Effector memory CD8-positive, alpha-beta T cell (primary cell): ENCODE measurements at regions not wholly inside any gene's neighbourhood (a gene's known extent, or its start where the extent isn't known, plus 50 kb on each side); places are given as distances from the start of the nearest gene placed in this dataset.

Experiments
- ATAC-seq: fragments of 150-1000 bp; cut with Tn5 transposase; replicated peaks from 2 replicates; pipeline ENCODE4 v1.10.0; 2021; ENCODE audit warnings: mild to moderate bottlenecking, moderate library complexity
- DNase-seq, 3 experiments: peaks; one replicate each; pipeline ENCODE4 v3.0.0; 2021
- H3K27ac Mint-ChIP-seq, 2 donors: one replicate each; pipeline ENCODE4 v1.8.0; 2022; ENCODE audit warnings: mild to moderate bottlenecking in 2 of 2, mixed read lengths in 2 of 2, moderate library complexity in 2 of 2
- H3K27me3 Mint-ChIP-seq, 2 donors: one replicate each; pipeline ENCODE4 v1.8.0; 2022; ENCODE audit warnings: mixed read lengths in 2 of 2
- H3K36me3 Mint-ChIP-seq: one replicate; pipeline ENCODE4 v1.8.0; 2022; ENCODE audit warnings: mild to moderate bottlenecking, moderate library complexity, mixed read lengths; ENCODE audit not compliant: insufficient read depth
- H3K4me1 Mint-ChIP-seq, 2 donors: one replicate each; pipeline ENCODE4 v1.8.0; 2022; ENCODE audit warnings: low read depth in 2 of 2, mixed read lengths in 2 of 2
- H3K4me3 Mint-ChIP-seq, 2 donors: one replicate each; pipeline ENCODE4 v1.8.0; 2022; ENCODE audit warnings: mild to moderate bottlenecking in 2 of 2, mixed read lengths in 2 of 2, moderate library complexity in 2 of 2
- H3K9me3 Mint-ChIP-seq, 2 donors: one replicate each; pipeline ENCODE4 v1.8.0; 2022; ENCODE audit warnings: mixed read lengths in 2 of 2

DNA sequence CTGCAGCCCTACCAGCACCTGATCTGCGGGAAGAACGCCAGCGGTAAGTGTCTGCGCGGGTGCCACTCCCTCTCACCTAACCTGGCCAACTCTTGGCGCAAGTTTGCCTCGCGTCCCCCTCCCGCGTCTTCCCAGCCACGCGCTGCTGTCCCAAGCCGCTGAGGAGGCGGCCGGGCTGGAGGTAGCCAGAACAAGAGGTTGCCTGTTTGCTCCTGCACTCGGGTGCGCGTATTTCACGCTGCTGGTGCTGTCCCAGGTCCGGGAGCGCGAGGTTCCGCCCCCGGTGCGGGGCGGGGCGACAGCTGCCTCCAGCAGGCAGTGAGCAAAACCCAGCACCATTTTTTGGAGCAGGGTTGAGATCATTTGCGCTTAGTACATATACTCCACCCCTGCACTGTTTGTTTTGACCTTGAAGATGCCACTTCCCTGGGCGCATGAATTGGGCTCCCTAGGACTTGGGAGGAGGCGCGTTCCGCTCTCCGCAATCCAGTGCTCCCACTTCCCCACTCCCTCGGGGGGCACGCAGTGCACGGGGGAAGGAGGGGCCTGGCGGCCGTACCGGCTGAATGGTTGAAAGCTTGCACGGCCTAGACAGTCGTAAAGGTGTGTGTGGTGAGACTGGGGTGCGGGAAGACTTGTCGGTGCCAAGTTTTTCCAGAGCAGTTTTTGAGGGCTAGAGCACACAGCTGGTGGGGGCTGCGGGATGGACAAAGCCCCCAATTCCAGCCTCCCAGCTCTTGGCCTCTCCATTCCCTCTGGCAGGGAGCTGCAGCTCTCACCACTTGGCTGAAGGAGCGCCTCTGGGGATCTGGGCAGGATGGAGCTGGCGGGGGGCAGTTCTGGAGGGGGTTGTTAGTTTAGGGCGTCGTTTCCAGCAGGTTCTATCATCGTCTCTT is 226.9 kb upstream of the CRY1 start:
- ATAC-seq (peak; percentile 44), DNase-seq (peak; percentile 56 to 61 (median 60))
- peaks cover 13 to 14% of the 10 kb centered on the region in 2 donors for H3K27me3 Mint-ChIP-seq
- H3K4me1 Mint-ChIP-seq: peaks cover 27 to 34% of the 10 kb centered on the region in 2 donors
- H3K36me3 Mint-ChIP-seq: peaks cover 20% of the 10 kb centered on the region
- peak overlapping the region; percentile 91 to 94 for H3K27ac Mint-ChIP-seq
- peak overlapping the region; percentile 96 to 97 for H3K4me3 Mint-ChIP-seq
- no peaks in the 10 kb centered on the region for H3K9me3 Mint-ChIP-seq

DNA sequence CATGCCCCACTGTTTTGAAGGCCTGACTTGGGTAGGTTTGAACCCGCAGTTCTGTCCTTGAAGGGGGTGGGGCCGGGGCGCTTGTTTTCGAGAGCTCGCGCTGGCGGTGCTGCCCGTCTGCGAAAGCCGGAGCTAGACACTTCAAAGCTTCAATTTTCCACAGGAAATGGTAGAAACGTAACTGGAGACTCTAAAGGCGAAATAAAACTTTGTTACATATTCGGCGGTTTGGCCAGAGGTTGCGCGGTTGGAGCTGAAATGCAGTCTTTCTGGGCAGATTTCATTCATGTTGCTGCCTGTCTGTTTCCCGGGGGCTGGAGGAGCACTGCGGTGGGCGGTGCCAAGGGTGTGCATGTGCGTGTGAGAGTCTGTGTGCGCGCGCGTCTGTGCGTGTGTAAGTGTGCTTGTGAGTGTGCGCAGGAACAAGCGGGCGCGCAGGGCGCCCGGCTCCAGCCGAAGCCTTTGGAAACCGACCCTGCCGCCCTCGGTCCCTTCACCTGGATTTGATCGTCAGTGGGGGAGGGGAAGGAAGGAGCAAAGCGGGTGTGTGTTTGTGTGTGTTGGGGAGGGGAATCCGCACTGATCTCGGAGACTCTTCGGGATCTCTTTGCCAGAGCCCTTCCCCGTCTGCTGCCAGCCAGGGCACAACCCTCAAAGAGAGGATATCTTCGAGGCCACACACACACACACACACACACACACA is 227.7 kb upstream of the CRY1 start:
- H3K36me3 Mint-ChIP-seq: peaks cover 20% of the 10 kb centered on the region
- peaks cover 29 to 34% of the 10 kb centered on the region in 2 donors for H3K4me1 Mint-ChIP-seq
- DNase-seq (peak; percentile 45 to 52 (median 49)), ATAC-seq (peak; percentile 30)
- H3K27me3 Mint-ChIP-seq: peaks cover 13 to 14% of the 10 kb centered on the region in 2 donors
- peak overlapping the region; percentile 96 to 97 for H3K4me3 Mint-ChIP-seq
- H3K27ac Mint-ChIP-seq: peak overlapping the region; percentile 91 to 94
- H3K9me3 Mint-ChIP-seq: no peaks in the 10 kb centered on the region

DNA sequence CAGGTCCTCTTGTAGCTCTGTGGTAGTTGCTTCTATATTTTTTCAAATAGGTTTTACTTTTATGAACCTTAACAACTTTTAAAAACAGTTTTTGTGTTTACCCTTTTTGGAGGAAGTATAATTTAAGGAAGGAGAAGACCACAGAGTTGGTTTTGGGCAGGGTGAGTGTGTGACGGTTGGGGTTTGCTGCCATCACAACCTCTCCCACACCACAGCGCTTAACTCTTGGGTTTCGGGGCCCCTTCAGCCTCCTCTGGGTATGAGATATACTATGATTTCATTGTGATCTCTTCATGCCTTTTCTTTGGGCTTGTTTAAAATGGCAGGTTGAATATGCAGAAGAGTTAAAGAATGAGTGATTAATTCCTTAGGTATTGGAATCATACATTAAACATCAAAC is 228.7 kb upstream of the CRY1 start:
- Mint-ChIP-seq H3K9me3 (no peaks in the 10 kb centered on the region), H3K4me3 (peak overlapping the region; percentile 96 to 97), H3K4me1 (peaks cover 30 to 34% of the 10 kb centered on the region in 2 donors), H3K27ac (peak overlapping the region; percentile 91 to 94), H3K27me3 (peaks cover 13 to 14% of the 10 kb centered on the region in 2 donors), H3K36me3 (peaks cover 20% of the 10 kb centered on the region)
- peak in 2 of 3 experiments; percentile 6 to 15 for DNase-seq
- ATAC-seq: peak; percentile 18

DNA sequence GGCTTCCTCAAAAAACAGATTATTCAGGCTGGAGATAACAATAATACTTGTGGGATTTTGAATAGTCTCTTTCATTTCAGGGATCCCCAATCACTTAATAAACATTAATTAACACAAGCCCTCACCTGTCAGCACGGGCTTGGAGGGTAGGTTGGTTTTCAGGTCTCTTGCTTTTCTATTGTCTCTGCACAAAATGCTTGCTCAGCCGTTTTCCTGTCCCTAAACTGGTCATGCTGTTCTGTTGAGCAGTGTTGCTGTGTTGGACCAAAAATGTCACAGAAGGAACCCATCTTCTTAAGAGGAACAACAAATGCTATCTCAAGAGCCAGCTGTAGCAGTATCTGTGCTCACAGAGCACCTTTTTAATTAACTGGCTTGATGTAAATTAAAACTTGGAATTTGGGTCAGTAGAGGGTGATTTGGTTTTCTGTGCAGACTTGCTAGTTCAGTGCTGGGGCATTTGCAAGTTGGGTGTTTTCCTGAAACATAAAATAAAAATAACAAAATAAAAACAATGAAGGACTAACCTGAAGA is 231.8 kb upstream of the CRY1 start:
- DNase-seq: no peak
- Mint-ChIP-seq H3K27ac (no peak overlapping the region), H3K9me3 (no peaks in the 10 kb centered on the region), H3K4me1 (peaks cover 39 to 41% of the 10 kb centered on the region in 2 donors), H3K36me3 (peaks cover 22% of the 10 kb centered on the region), H3K27me3 (peaks cover 7% of the 10 kb centered on the region in 2 donors), H3K4me3 (no peak overlapping the region)
- no peak for ATAC-seq

DNA sequence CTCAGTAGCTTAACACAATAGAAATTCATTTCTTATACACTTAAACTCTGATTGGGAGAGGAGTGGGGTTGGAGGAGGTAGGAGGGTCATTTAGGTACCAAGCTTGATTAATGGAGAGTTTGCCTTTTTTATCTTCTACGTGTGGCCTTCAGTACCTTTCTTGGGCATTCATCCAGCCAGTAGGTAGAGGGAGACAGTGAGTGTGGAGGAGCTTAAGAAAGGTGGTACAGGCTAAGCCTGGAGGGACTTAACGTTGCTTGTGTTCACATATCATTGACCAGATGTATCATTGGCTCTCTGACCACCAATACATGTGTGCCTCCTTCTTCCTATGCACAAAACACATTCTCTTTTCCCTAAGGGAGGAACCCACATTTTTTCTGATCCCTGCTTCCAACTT is 232.9 kb upstream of the CRY1 start:
- no peak for DNase-seq
- Mint-ChIP-seq H3K36me3 (peaks cover 11% of the 10 kb centered on the region), H3K27me3 (no peaks in the 10 kb centered on the region), H3K4me1 (peaks cover 31 to 35% of the 10 kb centered on the region in 2 donors), H3K9me3 (no peaks in the 10 kb centered on the region), H3K27ac (no peak overlapping the region), H3K4me3 (no peak overlapping the region)
- no peak for ATAC-seq

DNA sequence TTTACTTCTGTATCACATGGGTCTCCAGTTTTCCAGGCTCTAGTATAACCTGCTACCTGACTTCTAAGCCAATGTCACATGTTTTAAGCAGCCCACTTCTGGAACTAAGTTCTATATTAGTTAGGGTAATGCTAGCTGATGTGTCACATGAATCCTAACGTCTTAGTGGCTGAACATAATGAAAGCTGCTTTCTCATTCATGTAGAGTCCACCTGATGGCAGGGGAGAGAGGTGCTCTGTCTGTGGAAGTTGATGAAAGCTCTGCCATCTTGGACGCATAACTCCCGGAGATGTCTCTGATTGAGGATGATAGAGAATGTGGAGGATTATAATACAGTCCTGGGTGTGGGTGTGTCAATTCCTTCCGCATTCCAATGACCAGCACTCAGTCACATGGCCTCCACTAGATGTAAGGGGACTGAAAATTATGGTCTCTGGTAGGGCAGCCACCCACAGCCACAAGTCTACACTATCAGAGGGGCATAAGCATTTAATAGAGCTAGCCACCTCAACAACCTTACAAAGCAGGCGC is 234.4 kb upstream of the CRY1 start:
- no peak for DNase-seq
- Mint-ChIP-seq H3K27me3 (no peaks in the 10 kb centered on the region), H3K36me3 (peaks cover 4% of the 10 kb centered on the region), H3K9me3 (no peaks in the 10 kb centered on the region), H3K4me1 (peaks cover 16 to 41% of the 10 kb centered on the region in 2 donors), H3K4me3 (no peak overlapping the region), H3K27ac (no peak overlapping the region)
- ATAC-seq: no peak

DNA sequence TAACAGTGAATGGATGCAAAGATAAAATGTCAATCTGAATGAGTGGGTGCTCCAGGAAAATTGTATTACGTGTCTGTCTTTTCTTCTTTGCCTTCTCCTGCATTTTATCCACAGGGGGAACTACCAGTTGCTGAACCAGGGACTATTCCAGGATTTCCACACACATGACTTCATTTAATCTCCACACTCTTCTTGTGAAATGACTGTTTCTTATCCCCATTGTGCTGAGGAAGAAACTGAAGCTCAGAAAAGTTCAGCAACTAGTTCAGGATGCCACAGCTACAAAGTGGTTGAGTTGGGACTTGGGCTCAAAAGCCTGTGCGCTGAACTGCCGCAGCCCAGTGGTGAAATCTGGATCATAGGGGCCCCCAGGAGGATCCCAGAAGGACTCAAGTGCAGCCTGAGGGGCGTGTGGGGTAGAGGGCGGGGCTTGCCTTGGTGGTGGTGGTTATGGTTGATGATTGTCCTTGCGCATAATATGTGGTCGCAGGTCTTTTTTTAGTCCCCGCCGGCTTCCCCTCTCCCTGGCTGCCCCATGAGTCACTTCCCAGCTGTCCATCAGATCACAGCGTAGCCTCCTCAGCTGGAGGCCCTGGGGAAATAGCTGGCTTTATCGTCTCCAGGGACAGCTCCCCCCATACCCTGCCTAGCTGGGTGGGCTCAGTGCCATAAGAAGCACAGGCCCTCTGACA is 235.2 kb upstream of the CRY1 start:
- DNase-seq: no peak
- Mint-ChIP-seq H3K27me3 (no peaks in the 10 kb centered on the region), H3K36me3 (peaks cover 4% of the 10 kb centered on the region), H3K9me3 (no peaks in the 10 kb centered on the region), H3K27ac (peak overlapping the region in 1 of 2 donors; percentile 12), H3K4me3 (no peak overlapping the region), H3K4me1 (peaks cover 18 to 45% of the 10 kb centered on the region in 2 donors)
- peak; percentile 39 for ATAC-seq

DNA sequence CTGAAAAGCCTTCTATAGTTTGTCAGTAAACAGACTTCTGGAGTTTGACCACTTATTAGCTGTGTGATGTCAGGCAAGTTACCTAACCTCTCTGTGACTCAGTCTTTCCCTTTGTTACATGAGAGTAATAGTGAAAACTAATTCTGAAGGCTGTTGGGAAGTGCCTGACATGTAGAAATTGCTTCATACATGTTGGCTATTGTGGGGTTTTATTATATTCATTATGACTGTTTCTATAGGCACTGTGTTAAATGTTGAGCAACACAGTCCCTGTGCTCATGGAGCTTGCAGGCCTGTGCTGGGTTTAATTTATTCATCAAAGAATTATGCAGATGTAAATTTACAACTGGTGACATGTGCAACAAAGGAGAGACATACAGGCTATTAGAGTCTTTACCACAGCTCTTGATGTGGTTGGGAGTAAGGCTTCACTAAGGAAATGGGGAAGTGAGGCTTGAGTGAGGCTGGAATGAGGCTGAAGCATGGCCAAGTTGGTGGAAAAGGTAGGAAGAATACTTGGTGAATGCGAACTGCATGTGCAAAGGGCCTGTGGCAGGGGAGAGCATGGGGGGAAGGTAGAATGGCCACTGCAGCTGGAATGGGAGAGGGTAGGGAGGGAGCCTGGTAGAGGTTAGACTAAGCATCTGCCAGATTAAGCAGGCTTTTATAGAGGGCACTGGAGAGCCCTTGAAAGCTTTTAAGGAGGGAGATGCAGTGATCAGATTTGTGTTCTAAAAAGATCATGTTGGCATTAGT is 236.4 kb upstream of the CRY1 start:
- Mint-ChIP-seq H3K27me3 (no peaks in the 10 kb centered on the region), H3K4me1 (peaks cover 18 to 47% of the 10 kb centered on the region in 2 donors), H3K27ac (peak overlapping the region in 1 of 2 donors; percentile 7), H3K4me3 (no peak overlapping the region), H3K36me3 (peaks cover 4% of the 10 kb centered on the region), H3K9me3 (no peaks in the 10 kb centered on the region)
- no peak for ATAC-seq
- no peak for DNase-seq

DNA sequence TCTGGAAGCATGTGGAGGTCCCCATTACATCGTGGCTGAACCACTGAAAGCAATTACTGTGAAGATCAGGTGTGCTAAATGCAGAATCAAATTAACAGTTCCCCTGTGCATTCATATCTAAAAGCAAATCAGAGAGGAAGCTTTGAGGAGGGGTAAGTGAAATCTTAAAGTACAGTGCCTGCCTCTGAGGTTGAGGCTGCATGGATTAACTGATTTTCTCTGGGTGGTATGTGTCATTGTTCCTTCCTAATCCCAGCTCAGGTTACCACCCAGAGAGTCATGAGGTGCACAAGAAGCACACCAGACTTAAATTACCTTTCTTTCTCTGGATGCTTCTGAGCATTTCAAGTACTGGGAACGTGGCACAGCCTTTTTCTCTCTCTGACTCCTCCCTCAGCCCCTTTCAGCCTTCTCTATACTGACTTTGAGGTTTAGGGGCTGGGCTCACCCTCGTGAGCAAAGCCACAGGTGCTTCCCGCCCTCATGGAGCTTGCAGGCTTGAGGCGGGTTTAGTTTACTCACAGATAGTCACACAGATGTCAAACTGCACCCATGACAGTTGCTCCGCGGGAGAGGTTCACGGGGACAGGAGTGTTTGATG is 237.6 kb upstream of the CRY1 start:
- DNase-seq (no peak), ATAC-seq (peak; percentile 36)
- H3K27ac Mint-ChIP-seq: no peak overlapping the region
- peaks cover 18 to 49% of the 10 kb centered on the region in 2 donors for H3K4me1 Mint-ChIP-seq
- peaks cover 4% of the 10 kb centered on the region for H3K36me3 Mint-ChIP-seq
- H3K4me3 Mint-ChIP-seq: no peak overlapping the region
- H3K9me3 Mint-ChIP-seq: no peaks in the 10 kb centered on the region
- no peaks in the 10 kb centered on the region for H3K27me3 Mint-ChIP-seq

DNA sequence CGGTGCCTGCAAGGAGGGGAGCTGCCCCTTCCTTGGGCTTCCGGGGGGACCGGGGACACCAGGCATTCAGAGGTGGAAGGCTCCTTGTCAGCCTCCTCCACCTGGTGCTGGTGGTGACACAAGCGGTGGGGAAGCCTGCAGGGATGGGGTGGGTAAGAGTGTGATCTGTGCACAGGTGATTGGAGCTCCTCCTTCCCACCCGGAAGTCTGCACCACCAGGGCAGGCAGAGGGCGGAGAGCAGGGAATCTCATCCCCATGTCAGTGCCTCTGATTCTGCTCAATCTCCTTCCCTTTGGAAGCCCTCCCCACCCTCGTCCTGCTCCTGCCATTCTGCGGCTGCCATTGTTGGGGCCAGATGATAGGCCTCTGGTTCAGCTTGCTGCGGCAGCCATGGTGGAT is 238.1 kb upstream of the CRY1 start:
- Mint-ChIP-seq H3K4me3 (no peak overlapping the region), H3K4me1 (peaks cover 18 to 50% of the 10 kb centered on the region in 2 donors), H3K27ac (no peak overlapping the region), H3K27me3 (no peaks in the 10 kb centered on the region), H3K36me3 (peaks cover 4% of the 10 kb centered on the region), H3K9me3 (no peaks in the 10 kb centered on the region)
- no peak for DNase-seq
- no peak for ATAC-seq

DNA sequence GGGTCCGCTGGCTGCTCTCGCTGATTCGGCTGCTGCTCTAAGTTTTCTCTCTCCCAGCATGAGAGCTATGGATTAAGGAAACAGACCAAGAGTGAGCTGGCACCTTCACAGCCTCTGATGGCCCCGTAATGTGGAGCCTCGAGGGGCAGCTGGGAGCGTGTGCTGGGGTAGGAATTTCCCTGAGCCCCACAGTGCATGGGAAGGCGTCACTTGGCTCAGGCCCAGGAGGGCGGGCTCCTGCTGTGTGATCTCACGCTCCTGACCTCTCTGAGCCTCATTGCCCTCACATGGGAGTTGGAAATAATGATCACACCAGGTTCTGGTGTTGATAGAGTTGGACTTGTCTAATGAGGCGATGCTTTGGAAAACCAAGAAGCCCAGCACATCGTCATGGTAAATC is 238.6 kb upstream of the CRY1 start:
- Mint-ChIP-seq H3K4me1 (peaks cover 18 to 51% of the 10 kb centered on the region in 2 donors), H3K27ac (no peak overlapping the region)

DNA sequence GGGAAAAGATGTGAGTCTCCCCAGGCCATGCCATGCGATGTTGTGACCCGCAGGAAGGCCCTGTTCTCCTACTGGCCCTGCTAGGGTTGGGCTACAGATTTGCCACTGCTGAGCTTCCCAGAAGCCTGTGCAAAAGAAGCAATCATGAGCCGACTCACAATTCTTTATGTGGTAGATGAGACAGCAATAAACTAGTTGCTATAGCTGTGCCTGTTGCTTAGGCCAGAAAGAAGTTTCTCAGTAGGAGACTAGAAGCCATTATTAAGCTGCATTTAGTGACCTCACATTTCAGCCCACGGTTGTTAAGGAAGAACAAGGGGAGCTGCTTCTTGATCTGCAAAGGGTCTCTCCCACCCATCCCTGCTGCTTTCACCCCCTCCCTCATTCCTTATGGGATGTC is 239.4 kb upstream of the CRY1 start:
- ATAC-seq: no peak
- H3K27ac Mint-ChIP-seq: peak overlapping the region in 1 of 2 donors; percentile 15
- no peak overlapping the region for H3K4me3 Mint-ChIP-seq
- H3K9me3 Mint-ChIP-seq: no peaks in the 10 kb centered on the region
- DNase-seq: no peak
- no peaks in the 10 kb centered on the region for H3K27me3 Mint-ChIP-seq
- H3K4me1 Mint-ChIP-seq: peaks cover 12 to 51% of the 10 kb centered on the region in 2 donors
- peaks cover 4% of the 10 kb centered on the region for H3K36me3 Mint-ChIP-seq

More for the DNA sequence above, 238.6 kb upstream of the CRY1 start:
- H3K36me3 Mint-ChIP-seq: peaks cover 4% of the 10 kb centered on the region
- DNase-seq (no peak), ATAC-seq (no peak)
- no peak overlapping the region for H3K4me3 Mint-ChIP-seq
- no peaks in the 10 kb centered on the region for H3K27me3 Mint-ChIP-seq
- no peaks in the 10 kb centered on the region for H3K9me3 Mint-ChIP-seq
